OCI-LY7 (cell line): ENCODE measurements at regions not wholly inside any gene's neighbourhood (a gene's known extent, or its start where the extent isn't known, plus 50 kb on each side); places are given as distances from the start of the nearest gene placed in this dataset.

Source experiments
- BruUV-seq: library from RNA; stranded (reverse); fragments of 400-500 nt; replicated peaks from 2 replicates; lab custom pipeline; 2021; lab: Mats Ljungman, UMichigan
- CTCF ChIA-PET: fragments of 300-600 bp; sonication (Branson Sonifier 250); formaldehyde crosslinking; loops from one replicate; lab custom pipeline; 2022; ENCODE audit warnings: antibody characterized with exemption; ENCODE audit not compliant: unreplicated experiment; lab: Charles Lee
- POLR2A ChIA-PET: fragments of 300-600 bp; sonication (Branson Sonifier 250); formaldehyde crosslinking; loops from one replicate; lab custom pipeline; 2022; ENCODE audit warnings: antibody characterized with exemption; lab: Charles Lee
- DNase-seq: peaks from one replicate; pipeline ENCODE4 v3.0.0-alpha.2; 2015; ENCODE audit warnings: low spot score
- H2AFZ ChIP-seq: fragments of 200-600 bp; sonication (generic), shearing (Covaris generic); 2 replicates; pipeline ENCODE4 v1.6.1; 2014; ENCODE audit warnings: mild to moderate bottlenecking, antibody characterized with exemption, low read length, moderate library complexity
- H3K27ac ChIP-seq: fragments of 200-600 bp; sonication (generic); 2 replicates; pipeline ENCODE4 v1.5.1; 2014; ENCODE audit warnings: mixed run types, low read depth, mild to moderate bottlenecking, moderate library complexity, low read length, inconsistent platforms; ENCODE audit not compliant: poor library complexity, severe bottlenecking
- H3K36me3 ChIP-seq: fragments of 200-600 bp; sonication (generic); 2 replicates; pipeline ENCODE4 v1.6.1; 2014; ENCODE audit warnings: mild to moderate bottlenecking, antibody characterized with exemption, low read length, moderate library complexity, mixed read lengths; ENCODE audit not compliant: insufficient read depth
- H3K4me1 ChIP-seq: fragments of 200-600 bp; sonication (generic); 2 replicates; pipeline ENCODE4 v1.5.1; 2014; ENCODE audit warnings: mild to moderate bottlenecking, low read length; ENCODE audit not compliant: insufficient read depth, poor library complexity, severe bottlenecking
- H3K4me2 ChIP-seq: fragments of 200-600 bp; sonication (generic); 2 replicates; pipeline ENCODE4 v1.6.1; 2014; ENCODE audit warnings: mild to moderate bottlenecking, low read length
- H3K4me3 ChIP-seq: fragments of 200-600 bp; sonication (generic); 2 replicates; pipeline ENCODE4 v1.5.1; 2014; ENCODE audit warnings: mild to moderate bottlenecking, low read depth, low read length; ENCODE audit not compliant: poor library complexity, severe bottlenecking
- H3K79me2 ChIP-seq: fragments of 200-600 bp; sonication (generic); 2 replicates; pipeline ENCODE4 v1.6.1; 2016; ENCODE audit warnings: low read depth, mild to moderate bottlenecking, low read length, moderate library complexity, mixed read lengths; ENCODE audit not compliant: insufficient read depth
- H3K9me2 ChIP-seq: fragments of 200-600 bp; sonication (generic); 2 replicates; pipeline ENCODE4 v1.6.1; 2016; ENCODE audit warnings: mild to moderate bottlenecking, low read length, mixed read lengths; ENCODE audit not compliant: insufficient read depth
- H3K9me3 ChIP-seq: fragments of 200-600 bp; sonication (generic); 2 replicates; pipeline ENCODE4 v1.6.1; 2014; ENCODE audit warnings: mild to moderate bottlenecking, mixed run types, low read length, mixed read lengths
- H4K20me1 ChIP-seq: fragments of 200-600 bp; sonication (generic); 2 replicates; pipeline ENCODE4 v1.6.1; 2014; ENCODE audit warnings: mild to moderate bottlenecking, antibody characterized with exemption, low read length, moderate library complexity, mixed read lengths; ENCODE audit not compliant: insufficient read depth
- CTCF ChIP-seq: fragments of 200-600 bp; sonication (generic); conservative IDR thresholded peaks from 2 replicates; pipeline ENCODE4 v1.5.1; 2014; ENCODE audit warnings: mild to moderate bottlenecking, antibody characterized with exemption, low read length, moderate library complexity, mixed read lengths
- EZH2phosphoT487 ChIP-seq: fragments of 200-600 bp; sonication (generic); IDR thresholded peaks from 2 replicates; pipeline ENCODE4 v1.6.1; 2018; ENCODE audit warnings: low read depth, borderline replicate concordance, mild to moderate bottlenecking, mixed run types, antibody characterized with exemption, low read length, moderate library complexity, mixed read lengths
- intact Hi-C: fragments of 100-400 bp; cut with micrococcal nuclease; formaldehyde crosslinking; loops from one replicate; pipeline ENCODE4 v1.10.0; 2022; ENCODE audit not compliant: unreplicated experiment

DNA sequence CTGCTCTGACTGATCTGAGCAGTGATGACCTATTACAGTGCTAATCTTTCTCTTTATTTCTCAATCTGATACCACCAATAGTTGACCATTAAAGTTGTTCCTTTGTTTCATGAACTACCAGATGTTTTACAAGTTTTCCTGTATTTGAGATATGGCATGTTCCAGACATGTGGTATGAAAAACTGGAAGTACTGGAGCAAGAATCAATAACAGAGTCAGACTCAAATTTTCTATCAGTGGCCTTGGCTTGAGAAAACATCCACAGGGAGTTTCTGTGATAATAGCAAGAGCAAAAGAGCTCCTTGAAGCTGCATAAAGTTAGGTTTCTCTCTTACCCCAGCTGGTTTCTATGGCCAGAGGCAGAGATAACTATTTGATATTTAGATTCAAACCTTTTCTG is 469.0 kb upstream of the STEAP1 start:
- H3K4me1 ChIP-seq, result no peaks in the 10 kb centered on the region
- TF ChIP-seq CTCF (no peak), EZH2phosphoT487 (no peak)
- H4K20me1 ChIP-seq, result no peaks in the 10 kb centered on the region
- H3K9me2 ChIP-seq, result no peaks in the 10 kb centered on the region
- H3K79me2 ChIP-seq, result no peaks in the 10 kb centered on the region
- no peak overlapping the region for H2AFZ ChIP-seq
- no peaks in the 10 kb centered on the region for H3K36me3 ChIP-seq
- no peak overlapping the region for H3K4me3 ChIP-seq
- no peak for DNase-seq
- no peak overlapping the region for H3K27ac ChIP-seq
- ChIA-PET CTCF (no interaction called here), POLR2A (interaction anchor here (0.7 kb wide), 1 partner anchor 17 kb away, joined by 3 read pairs; no protein-coding TSS in a partner anchor)
- no peaks in the 10 kb centered on the region for H3K9me3 ChIP-seq
- no TSS peak for BruUV-seq
- no peak overlapping the region for H3K4me2 ChIP-seq
- intact Hi-C loops, result no loop called here

DNA sequence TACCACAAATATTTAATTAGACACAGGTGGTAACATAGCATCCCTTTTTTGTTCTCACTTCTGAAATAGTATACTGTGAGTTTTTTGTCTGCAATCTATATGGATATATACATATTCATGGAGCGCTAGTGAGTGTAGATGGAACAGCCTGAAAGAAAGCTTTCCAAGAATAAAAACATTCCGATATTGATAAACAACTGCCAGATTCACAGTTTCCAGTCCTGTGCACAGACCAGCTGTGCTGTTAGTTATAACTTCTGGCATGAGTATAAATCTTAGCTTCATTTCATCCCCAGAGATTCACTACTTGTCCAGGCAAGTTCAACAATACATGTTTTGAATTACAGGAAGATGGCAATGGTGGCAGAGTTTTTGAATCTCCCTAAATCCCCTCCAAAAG is 467.1 kb upstream of the STEAP1 start:
- DNase-seq, result no peak
- CTCF ChIA-PET, result no interaction called here
- POLR2A ChIA-PET, result interaction anchor here (0.8 kb wide), 1 partner anchor 14 kb away, joined by 3 read pairs; no protein-coding TSS in a partner anchor

GRCh38 chr7:89695241-89695640 is 459.0 kb upstream of the STEAP1 start:
- ChIA-PET POLR2A (no interaction called here), CTCF (no interaction called here)
- no peak for DNase-seq
- Histone ChIP-seq H3K9me2 (no peaks in the 10 kb centered on the region), H3K4me1 (no peaks in the 10 kb centered on the region), H3K79me2 (no peaks in the 10 kb centered on the region), H3K4me3 (no peak overlapping the region), H3K27ac (no peak overlapping the region), H4K20me1 (no peaks in the 10 kb centered on the region), H3K36me3 (no peaks in the 10 kb centered on the region), H3K4me2 (no peak overlapping the region), H2AFZ (no peak overlapping the region), H3K9me3 (no peaks in the 10 kb centered on the region)
- no TSS peak for BruUV-seq
- TF ChIP-seq EZH2phosphoT487 (no peak), CTCF (no peak)
- intact Hi-C loops, result no loop called here

More for the DNA sequence above, 467.1 kb upstream of the STEAP1 start:
- Histone ChIP-seq H3K9me3 (no peaks in the 10 kb centered on the region), H4K20me1 (no peaks in the 10 kb centered on the region), H3K4me1 (no peaks in the 10 kb centered on the region), H3K4me2 (no peak overlapping the region), H3K9me2 (no peaks in the 10 kb centered on the region), H2AFZ (no peak overlapping the region), H3K36me3 (no peaks in the 10 kb centered on the region), H3K4me3 (no peak overlapping the region), H3K27ac (no peak overlapping the region), H3K79me2 (no peaks in the 10 kb centered on the region)
- no TSS peak for BruUV-seq
- TF ChIP-seq EZH2phosphoT487 (no peak), CTCF (no peak)
- intact Hi-C loops, result no loop called here
